Tongue (tissue), 1 donor: ENCODE measurements at regions not wholly inside any gene's neighbourhood (a gene's known extent, or its start where the extent isn't known, plus 50 kb on each side); places are given as distances from the start of the nearest gene placed in this dataset.
A peak's percentile ranks its signal among the peaks of the same experiment; 100 is the strongest.

Experiments used
- DNase-seq: peaks from one replicate; pipeline ENCODE4 v3.0.0-alpha.2; 2015

DNA sequence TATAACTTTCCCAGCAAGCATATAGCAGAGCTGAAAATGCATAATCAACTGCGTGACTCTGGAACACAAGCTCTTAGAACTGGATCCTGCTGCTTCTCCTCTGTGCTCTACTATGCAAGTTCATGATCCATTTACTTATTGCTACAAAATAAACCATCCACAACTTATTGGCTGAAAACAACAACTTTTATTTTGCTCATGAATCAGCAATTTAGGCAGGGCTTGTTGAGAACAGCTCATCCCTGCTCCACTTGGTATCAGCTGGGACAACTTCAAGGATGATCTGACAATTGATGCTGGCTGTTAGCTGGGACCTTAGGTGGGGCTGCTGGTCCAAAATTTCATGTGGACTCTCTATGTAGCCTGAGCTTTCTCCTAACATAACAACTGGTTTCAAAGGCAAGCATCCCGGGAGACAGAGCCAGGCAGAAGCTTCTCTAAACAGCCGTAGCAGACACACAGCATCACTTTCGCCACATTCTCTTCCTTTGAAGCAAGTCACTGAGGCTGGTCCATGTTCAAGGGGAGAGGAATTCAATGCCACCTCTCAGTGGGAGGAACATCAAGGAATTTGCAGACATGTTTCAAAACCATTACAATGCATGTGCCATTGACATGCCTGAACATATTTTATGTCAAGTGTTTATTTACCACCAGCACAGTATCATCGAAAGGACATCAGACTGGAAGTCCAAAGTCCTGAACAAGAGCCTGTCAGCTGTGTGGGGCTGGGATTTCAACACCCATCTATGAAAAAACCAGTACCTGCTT is 153.1 kb upstream of the PKDCC start:
- no peak for DNase-seq

DNA sequence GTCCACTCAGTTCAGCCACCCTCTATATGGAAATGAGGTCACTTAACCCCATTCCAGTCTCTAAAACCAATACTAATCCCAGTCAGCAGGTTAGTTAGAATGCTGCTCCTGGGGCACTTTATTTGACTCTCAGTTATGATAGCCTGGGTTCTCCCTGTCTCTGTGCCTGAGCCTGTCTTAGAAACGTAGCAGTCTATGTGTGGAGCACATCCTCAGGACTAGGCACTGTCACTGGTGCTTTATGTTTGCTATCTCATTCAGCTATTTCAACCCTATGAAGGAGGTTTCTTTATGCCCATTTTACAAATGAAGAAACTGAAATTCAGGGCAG is 152.5 kb upstream of the PKDCC start:
- no peak for DNase-seq

DNA sequence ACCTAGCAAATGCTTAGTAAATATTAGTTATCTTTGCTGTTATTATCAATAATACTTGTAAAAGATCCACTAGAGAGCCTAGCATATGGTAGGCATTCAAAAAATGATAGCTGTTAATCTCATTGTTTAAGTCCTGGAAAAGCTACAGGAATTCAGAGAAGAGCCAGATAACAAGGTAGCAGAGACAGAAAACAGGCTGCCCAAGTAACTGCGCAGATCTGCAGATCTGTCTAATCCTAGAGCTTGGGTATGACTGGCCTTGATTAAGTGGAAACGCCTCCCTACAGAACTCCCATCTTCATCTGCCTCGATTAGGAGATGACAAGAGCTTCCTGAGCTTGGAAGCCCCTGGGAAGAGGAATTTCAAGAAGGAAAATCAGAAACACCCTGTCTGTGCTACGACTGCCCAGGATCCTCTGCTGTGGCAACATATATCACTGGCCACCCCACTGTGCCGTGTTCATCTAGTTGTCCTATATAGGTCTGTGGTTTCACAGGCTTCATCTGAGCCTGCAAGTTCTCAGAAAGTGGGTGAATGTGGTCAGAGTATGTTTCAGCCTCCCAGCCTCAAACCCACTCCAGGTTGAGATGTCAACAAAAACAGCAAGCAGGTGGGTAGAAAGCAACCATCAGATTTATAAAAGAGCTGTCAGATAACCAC is 151.5 kb upstream of the PKDCC start:
- no peak for DNase-seq

DNA sequence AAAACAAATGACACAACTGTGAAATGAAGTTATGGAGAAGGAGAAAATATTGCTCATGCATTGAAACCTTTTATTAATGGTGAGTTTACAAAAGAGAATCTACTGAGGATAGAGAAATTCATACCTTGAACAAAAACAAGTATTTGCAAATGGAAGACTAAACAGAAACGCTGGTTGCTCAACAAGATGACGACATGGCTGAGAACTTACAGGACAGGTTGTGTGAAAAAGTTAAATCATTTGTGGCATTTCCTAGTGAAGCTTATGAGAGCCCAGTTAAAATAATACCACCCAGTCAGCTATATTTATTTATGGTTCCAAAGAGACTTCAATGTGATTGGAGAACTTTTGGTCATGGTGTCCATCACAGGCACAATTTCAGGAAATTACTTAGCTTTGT is 148.6 kb upstream of the PKDCC start:
- DNase-seq: peak; percentile 57

DNA sequence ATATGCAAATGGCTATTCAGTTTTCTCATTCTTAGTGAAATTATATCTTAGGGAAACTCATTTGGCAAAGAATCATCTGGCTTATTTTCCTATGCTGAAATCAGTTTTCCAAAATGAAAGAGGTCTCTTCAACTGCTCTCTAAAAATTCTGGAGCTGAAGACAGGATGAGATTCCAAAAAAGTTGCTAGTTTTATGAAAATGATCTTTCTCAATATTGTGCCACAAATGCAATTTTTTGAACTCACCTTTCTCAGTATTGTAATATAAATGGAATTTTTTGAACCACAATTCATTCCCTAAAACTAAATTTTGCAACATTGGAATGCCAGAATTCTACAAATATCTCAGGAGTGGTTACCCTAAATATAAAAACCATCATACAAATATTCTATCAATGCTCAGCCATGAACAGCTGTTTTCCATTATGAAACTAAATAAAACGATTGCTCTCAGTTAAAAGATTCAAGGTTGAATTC is 147.7 kb upstream of the PKDCC start:
- no peak for DNase-seq

DNA sequence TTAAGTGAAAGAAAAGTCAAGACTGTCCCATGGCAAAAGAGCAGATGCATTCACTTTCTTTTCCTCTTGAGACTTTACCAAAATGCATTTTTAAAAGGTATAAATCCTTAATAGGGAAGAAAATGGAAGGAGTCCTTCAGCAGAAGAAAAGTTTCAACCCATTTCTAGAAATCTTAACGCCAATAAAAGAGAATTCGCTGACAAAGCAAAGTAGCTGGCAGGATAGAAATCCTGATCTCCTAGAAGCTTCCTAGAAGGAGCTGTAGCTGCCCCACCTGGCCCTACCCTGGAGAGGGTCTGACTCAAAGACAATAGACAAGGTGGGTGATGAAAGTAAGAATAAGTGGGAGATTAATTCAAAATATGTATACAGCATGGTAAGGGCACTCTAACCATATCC is 144.9 kb upstream of the PKDCC start:
- no peak for DNase-seq

DNA sequence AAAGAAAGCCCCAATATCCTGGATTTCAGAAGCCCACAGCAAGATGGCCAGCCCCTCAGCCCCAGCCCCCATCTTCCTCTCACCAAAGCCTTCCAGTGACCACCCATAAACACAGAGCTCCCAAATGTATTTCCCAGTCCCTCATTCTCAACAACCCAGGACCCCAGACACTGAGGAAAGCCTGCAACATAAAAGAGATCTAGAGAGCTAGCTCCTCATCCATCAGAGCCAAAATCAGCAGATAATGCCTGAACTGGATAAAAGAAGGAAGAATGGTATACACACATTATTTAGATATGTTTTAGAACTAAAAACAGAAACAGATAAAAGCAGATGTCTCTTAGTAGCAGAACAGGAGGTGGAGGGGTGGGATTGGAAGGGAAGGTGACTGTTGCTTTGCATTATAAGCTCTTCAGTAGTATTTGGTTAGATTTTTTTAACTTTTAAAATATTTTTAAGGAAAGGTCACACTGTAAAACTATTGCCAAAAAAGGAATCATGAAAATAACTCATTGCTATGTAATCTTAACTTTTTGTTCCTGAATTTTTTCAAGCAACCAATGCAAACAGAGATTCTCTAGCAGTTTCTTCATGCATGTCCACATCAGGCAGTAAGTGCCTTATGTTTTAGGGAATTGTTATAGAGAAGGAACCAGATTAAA is 144.2 kb upstream of the PKDCC start:
- no peak for DNase-seq

DNA sequence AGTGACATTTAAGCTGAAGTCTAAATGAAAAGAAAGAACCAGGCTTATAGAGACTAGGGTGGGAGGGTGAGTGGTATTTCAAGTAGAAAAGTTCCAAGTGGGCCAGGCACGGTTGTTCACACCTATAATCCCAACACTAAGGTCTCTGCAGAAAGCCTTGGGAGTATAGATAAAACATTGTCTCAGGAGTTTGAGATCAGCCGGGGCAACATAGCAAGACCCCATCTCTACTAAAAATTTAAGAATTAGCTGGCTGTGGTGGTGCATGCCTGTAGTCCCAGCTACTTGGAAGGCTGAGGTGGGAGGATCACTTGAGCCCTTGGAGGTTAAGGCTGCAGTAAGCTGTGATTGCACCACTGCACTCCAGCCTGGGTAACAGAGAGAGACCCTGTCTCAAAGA is 143.4 kb upstream of the PKDCC start:
- DNase-seq: no peak

DNA sequence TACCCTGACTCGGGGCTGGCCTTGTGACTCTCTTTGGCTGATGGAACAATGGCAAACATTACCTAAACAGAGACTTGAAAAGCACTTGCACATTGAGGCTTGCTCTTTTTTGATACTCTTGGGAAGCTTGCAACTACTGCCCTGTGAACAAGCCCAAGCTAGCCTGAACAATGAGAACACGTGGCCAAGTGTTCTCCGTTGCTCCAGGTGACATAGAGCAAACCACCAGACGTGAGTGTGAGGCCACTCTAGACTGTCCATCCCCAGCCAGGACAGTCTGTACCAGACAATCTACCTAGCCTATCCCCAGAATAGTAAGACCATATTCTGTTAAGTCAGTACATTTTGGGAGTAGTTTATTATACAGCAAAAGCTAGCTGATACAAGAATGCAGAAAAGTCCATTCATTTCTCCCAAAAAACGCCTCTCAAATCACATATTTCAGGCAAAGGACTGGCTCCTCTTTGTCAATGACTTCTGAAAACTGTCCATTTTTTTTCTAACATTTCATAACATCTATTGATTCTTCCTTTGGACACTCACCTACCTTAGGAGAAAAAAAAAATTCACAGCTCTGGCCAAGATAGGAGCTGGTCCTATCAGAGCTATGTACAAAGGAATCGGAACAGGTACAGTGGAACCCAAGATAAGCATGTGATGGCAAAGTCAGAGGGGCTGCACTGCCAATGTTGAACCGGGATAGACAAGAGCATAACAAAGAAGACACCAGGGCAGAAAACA is 142.1 kb upstream of the PKDCC start:
- DNase-seq: no peak

DNA sequence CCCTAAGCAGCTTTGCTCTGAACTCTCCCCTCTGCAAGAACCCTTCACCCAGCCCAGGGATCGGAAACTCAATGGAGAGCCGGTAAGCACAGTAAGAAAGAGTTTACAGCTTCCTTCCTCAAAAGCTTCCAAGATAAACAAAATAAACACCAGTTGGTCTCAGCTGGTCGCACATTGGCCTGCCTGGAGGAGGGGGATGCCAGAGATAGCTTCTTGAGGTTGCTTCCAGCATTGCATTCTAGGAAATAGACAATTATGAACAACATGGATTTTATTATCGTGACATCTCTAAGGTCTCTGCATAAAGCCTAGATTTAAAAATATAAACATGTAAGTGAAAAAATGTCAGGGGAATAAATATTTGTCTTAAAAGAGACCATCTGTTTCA is 141.5 kb upstream of the PKDCC start:
- peak; percentile 56 for DNase-seq

DNA sequence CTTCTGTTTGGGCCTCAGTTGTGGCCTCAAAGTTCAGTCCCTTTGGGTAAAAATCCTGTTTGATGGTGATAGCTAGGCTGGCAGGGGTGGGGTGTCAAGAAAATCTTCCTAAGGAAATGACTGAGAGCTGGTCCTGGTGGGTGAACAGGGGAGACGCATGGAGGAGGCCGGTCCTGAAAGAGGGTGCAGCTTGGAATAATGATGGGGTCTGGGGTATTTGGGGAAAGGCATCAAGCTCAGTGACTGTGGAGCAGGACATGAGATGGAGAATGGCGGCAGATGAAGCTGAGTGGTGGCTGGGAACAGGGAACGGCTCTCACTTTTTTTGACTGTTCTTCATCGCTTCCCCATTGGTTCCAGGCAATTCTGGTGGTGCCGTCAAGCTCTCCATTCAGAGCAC is 140.7 kb upstream of the PKDCC start:
- DNase-seq: no peak

DNA sequence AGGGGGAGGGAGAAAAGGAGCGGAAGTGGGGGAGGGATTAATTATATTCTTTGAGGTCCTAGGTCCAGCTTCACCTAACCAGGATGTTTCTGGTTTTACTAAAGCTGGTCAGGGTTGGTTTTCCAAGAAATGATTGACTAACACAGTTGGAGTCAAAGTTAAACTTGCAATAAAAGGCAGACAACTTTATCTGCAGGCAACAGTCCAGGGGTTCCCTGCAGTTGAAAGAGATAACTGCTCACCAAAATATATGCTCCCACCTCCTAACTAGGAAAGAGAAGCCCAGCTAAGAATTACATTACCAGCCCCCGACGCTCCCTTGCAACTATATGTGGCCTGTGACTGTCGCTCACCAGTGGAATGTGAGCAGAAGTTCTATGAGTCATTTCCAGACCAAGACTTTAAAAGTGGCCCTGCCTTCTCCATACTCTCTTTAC is 140.0 kb upstream of the PKDCC start:
- DNase-seq: peak; percentile 33

DNA sequence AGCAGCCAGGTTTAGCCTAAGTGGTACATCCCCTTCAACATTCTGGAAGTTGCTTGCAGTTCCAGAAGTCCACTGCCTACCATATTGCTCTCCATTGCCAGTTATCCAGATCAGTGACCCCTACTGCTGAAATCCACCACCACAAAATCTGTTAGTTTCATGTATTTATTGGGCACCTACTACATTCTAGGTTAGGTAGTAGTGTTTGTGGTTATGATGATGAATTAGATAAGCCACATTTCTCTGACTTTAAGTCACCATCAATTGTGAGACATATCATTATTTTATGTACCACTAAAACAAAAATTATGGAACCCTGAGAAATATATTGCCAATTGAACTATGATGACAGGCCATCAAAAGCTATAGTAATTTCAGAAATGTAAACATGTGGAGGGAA is 139.5 kb upstream of the PKDCC start:
- DNase-seq: no peak

DNA sequence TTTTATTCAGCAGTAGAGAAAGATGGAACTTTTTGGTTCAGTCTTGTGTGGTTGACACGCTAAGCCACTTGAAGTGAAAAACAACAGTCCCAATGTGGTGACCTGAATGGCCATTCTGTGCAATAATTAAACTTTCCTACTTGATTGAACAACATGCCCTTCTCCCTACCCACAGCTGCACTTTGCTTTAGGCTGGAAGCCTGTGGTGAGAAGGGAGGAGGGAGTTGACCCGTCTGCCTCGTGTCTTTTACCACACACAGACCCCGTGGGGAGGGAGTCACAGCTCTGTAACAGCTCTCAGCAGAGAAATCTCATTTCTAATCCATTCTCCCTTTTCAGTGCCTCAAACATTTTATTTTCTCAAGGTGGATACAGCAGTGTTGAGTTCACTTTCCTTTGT is 138.2 kb upstream of the PKDCC start:
- DNase-seq: no peak

DNA sequence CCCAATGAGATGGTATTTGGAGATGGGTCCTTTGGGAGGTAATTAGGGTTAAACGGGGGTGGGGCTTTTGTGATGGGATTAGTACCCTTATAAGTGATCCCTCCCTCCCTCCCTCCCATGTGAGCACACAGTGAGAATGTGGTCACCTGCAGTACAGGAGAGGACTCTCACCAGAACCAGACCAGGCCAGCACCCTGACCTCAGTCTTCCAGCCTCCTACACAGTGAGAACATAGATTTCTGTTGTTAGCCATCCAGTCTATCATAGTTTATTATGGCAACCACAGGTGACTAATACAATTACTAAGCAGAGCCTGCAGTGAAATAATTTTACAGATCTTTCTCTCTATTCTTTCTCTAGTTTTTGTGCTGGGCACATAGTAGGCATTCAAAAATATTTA is 137.7 kb upstream of the PKDCC start:
- DNase-seq: no peak

DNA sequence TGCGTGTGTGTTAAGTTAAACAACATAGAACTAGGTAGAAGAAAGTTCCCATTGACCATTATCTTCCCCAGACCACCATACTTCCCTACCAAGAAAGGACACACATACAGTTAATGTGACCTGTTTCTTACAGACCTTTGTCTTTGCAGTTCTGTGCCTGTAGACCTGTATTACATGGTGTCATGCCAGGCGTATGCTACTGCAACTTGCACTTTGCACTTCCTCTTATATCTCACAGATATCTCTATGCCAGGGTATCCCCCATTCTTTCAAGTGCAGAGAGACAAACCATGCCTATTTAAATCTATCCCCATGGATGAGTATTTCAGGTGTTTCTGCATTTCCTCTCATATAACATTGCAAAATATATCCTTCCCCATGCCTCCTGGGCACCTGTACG is 136.8 kb upstream of the PKDCC start:
- DNase-seq: no peak

DNA sequence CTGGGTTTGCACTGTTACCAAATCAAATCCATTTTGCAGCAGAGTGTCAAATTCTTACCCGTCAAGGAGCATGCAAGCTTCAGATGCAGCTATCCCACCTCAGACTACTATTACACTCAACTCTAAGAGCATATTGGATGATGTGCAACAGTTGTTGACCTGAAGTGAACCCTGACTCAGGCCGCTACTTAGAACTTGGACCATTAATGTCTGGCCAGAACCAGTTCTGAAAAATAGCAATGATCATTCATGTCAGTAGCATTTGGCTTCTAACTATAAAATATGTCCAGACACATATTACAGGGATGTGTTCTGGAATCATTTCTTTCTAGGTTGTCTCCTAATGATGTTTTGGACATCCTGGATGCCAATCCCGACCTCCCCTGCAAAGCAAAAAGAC is 135.5 kb upstream of the PKDCC start:
- DNase-seq: no peak

DNA sequence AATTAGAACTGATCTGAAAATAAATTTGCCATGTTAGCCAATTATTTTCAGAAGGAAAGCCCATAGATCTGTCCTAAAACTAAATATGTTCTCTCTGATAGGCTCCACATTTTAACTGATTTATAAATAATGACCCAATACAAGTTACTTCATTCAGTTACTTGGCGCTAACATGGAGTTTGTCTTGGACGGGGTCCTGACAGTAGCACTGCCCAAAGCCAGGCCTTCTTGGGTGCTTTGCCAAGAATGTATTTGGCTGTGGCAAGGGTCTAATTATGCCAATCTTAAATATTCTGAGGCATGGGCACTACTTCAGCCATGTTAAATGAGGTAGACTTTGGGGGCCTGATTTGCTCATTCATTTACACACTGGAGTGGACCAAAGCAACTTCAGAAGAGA is 135.0 kb upstream of the PKDCC start:
- no peak for DNase-seq

DNA sequence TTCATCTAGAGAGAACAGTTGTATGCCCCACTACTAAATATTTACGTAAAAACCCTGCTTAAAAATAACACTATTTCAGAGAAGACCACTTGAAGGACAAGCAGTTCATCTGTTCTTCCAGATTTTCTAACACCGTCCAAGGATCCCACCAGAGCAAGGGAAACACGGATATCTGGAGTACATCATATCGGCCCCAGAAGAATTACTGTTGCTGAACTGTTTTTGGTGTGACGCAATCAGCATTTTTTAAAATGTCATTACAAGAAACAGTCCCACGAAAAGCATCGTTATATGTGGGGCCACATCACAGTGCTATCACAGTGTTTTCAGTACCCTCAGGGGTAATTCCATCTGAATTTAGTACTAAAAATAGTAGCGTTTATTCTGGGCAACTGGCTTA is 134.5 kb upstream of the PKDCC start:
- no peak for DNase-seq

DNA sequence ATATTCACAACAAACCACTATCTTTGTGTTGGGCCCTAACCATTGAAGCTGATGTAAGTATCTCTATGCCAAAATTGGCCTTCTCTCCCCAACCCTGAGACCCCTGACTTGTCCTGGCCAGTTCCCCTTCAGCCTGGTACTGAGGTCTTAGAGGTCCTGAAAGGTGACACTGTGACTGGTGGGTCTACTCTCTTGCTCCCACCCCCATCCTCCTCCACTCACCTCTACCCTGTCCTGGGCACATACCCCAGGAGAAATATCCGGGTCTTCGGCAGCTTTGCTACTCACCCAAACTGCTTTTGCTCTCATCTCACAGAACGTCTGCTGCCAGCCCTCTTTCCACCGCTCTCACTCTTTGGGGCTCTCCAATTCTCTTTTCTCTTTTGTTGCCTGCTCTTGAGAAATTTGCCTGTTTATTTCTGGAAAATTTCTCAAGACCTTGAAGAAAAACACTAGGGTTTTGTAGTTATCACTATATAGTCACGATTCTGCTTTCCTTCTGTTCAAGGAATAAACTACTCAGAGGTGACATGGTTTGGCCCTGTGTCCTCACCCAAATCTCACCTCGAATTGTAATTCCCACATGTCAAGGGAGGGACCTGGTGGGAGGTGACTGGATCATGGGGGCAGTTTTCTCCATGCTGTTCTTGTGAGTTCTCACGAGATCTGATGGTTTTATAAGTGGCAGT is 133.8 kb upstream of the PKDCC start:
- DNase-seq: no peak

DNA sequence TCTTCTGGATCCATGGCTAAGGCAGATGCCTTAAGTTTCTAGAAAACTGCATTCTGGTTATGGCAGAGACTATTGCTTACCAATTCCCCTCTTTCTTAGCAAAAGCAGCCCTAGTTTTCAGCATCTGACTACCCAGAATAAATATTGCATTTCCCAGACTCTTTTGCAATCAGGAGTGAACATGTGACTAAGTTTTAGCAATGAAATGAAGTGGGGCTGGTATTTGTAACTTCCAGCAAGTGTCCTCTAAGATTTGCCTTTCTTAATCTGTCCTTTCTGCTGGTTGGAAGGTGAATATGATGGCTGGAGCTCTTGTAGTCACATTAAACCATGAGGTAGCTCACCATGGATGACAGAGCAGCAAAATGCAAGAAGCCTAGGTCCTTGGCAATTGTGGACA is 132.9 kb upstream of the PKDCC start:
- DNase-seq: no peak

DNA sequence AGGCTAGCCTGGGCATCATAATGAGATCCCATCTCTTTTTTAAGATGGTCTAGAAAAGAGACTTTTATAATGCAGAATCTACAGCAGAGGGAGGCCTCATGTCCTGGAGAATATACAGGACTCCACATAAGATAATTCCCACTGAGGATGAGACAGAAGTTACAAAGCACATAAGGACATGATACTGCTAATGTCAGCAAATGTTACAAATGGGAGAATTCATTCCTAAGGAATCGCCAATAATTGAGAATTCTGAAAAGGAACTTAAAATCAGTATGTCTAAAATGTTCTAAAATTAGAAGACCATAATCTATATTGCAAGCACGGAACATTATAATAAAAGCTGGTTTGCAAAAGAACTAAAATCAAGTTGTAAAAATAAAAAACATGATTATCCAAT is 131.6 kb upstream of the PKDCC start:
- DNase-seq: no peak
